Activated T-cell treated with anti-CD3 and anti-CD28 coated beads, Interleukin-2, amount 50 U/mL, for 72 hours (primary cell): ENCODE measurements at regions not wholly inside any gene's neighbourhood (a gene's known extent, or its start where the extent isn't known, plus 50 kb on each side); places are given as distances from the start of the nearest gene placed in this dataset.
"Not testable (repeated sequence)": the region's sequence is repeated elsewhere in the genome, so short reads cannot be mapped to it uniquely, and the experiment has no call there.

ENCODE experiments used
- ATAC-seq, 2 donors: fragments of 150-1000 bp; cut with Tn5 transposase; replicated peaks in 1 of 2; 2 replicates each; pipeline ENCODE4 v1.10.0; 2021; ENCODE audit warnings: moderate library complexity in 2 of 2, mild to moderate bottlenecking in 1 of 2
- DNase-seq, 2 donors: peaks; one replicate each; pipeline ENCODE4 v3.0.0; 2021 to 2022; ENCODE audit warnings: mixed read lengths in 1 of 2
- H3K27ac Mint-ChIP-seq: one replicate; pipeline ENCODE4 v1.8.0; 2022; ENCODE audit warnings: mild to moderate bottlenecking, moderate library complexity, mixed read lengths
- H3K27me3 Mint-ChIP-seq: one replicate; pipeline ENCODE4 v1.8.0; 2022; ENCODE audit warnings: low read depth, mixed read lengths
- H3K36me3 Mint-ChIP-seq, 2 donors: one replicate each; pipeline ENCODE4 v1.8.0; 2022; ENCODE audit warnings: mixed read lengths in 2 of 2, mild to moderate bottlenecking in 1 of 2; ENCODE audit not compliant: insufficient read depth in 2 of 2
- H3K4me1 Mint-ChIP-seq: one replicate; pipeline ENCODE4 v1.8.0; 2022; ENCODE audit warnings: low read depth, mixed read lengths
- H3K4me3 Mint-ChIP-seq, 2 donors: one replicate each; pipeline ENCODE4 v1.8.0; 2022; ENCODE audit warnings: mild to moderate bottlenecking in 2 of 2, mixed read lengths in 2 of 2, moderate library complexity in 2 of 2
- H3K9me3 Mint-ChIP-seq, 2 donors: one replicate each; pipeline ENCODE4 v1.8.0; 2022; ENCODE audit warnings: mixed read lengths in 2 of 2

GRCh38 chr12:29025937-29026336 lies 123.1 kb upstream of the FAR2 start:
- no peaks in the 10 kb centered on the region for H3K9me3 Mint-ChIP-seq
- no peak overlapping the region for H3K4me3 Mint-ChIP-seq
- no peak overlapping the region for H3K27ac Mint-ChIP-seq
- ATAC-seq: no peak
- H3K27me3 Mint-ChIP-seq: peaks cover 7% of the 10 kb centered on the region
- H3K4me1 Mint-ChIP-seq: peaks cover 19% of the 10 kb centered on the region
- no peaks in the 10 kb centered on the region for H3K36me3 Mint-ChIP-seq
- DNase-seq: no peak

- peak in 1 of 2 donors; percentile 1 for DNase-seq
- peak in 1 of 2 donors; percentile 46 for ATAC-seq
- no peak overlapping the region for H3K4me3 Mint-ChIP-seq
- no peaks in the 10 kb centered on the region for H3K36me3 Mint-ChIP-seq
- peaks cover 7% of the 10 kb centered on the region for H3K27me3 Mint-ChIP-seq
- H3K9me3 Mint-ChIP-seq: no peaks in the 10 kb centered on the region
- peaks cover 19% of the 10 kb centered on the region for H3K4me1 Mint-ChIP-seq
- H3K27ac Mint-ChIP-seq: no peak overlapping the region
Measured at GRCh38 chr12:29026419-29026818, 122.7 kb upstream of the FAR2 start.

DNA sequence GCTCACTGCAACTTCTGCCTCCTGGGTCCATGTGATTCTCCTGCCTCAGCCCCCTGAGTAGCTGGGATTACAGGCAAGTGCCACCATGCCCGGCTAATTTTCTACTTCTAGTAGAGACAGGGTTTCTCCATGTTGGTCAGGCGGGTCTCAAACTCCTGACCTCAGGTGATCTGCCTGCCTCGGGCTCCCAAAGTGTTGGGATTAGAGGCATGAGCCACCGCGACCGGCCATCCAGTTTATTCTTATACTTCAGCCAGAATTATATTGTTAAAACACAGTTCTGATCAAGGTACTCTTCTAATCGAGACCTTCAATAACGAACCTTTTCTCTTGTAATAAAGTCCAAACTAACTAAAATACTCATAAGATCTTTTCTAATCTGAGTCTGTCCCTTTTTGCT lies 119.6 kb upstream of the FAR2 start:
- H3K4me3 Mint-ChIP-seq, ATAC-seq, H3K9me3 Mint-ChIP-seq, H3K36me3 Mint-ChIP-seq, H3K27ac Mint-ChIP-seq, DNase-seq: not testable (repeated sequence)
- peaks cover 23% of the 10 kb centered on the region for H3K27me3 Mint-ChIP-seq
- H3K4me1 Mint-ChIP-seq: peaks cover 19% of the 10 kb centered on the region

- no peaks in the 10 kb centered on the region for H3K36me3 Mint-ChIP-seq
- H3K4me3 Mint-ChIP-seq: no peak overlapping the region
- ATAC-seq (no peak), DNase-seq (no peak)
- H3K4me1 Mint-ChIP-seq: peaks cover 19% of the 10 kb centered on the region
- no peaks in the 10 kb centered on the region for H3K9me3 Mint-ChIP-seq
- H3K27me3 Mint-ChIP-seq: peaks cover 28% of the 10 kb centered on the region
- H3K27ac Mint-ChIP-seq: no peak overlapping the region
Measured at GRCh38 chr12:29030006-29030405, 119.1 kb upstream of the FAR2 start.

DNA sequence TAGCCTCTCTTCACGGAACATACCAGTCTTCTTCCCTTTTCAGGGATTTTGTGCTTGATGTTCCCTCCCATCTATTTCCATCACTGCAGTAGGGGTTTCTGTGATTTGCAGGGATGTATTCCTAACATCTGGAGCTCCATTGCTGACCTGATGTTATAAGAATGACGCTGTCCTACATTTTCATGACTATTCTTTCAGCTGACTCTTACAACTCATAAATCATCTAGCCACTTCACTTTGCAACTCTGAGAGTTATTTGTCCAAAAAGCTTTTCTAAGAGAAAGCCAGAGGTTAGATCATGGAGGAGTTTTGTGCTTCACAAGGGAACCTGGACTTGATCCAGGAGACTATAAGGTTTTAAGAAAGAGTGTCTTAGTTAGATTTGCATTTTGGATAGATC lies 116.6 kb upstream of the FAR2 start:
- Mint-ChIP-seq H3K9me3 (no peaks in the 10 kb centered on the region), H3K4me3 (no peak overlapping the region)

GRCh38 chr12:29033519-29033918 lies 115.6 kb upstream of the FAR2 start:
- no peak overlapping the region for H3K27ac Mint-ChIP-seq
- peaks cover 6% of the 10 kb centered on the region for H3K4me1 Mint-ChIP-seq
- no peak for DNase-seq
- H3K9me3 Mint-ChIP-seq: no peaks in the 10 kb centered on the region
- ATAC-seq: no peak
- no peaks in the 10 kb centered on the region for H3K36me3 Mint-ChIP-seq
- no peak overlapping the region for H3K4me3 Mint-ChIP-seq
- peaks cover 29% of the 10 kb centered on the region for H3K27me3 Mint-ChIP-seq

More for the DNA sequence above, 116.6 kb upstream of the FAR2 start:
- H3K36me3 Mint-ChIP-seq: no peaks in the 10 kb centered on the region
- H3K4me1 Mint-ChIP-seq: peaks cover 6% of the 10 kb centered on the region
- DNase-seq (no peak), ATAC-seq (no peak)
- peaks cover 29% of the 10 kb centered on the region for H3K27me3 Mint-ChIP-seq
- H3K27ac Mint-ChIP-seq: no peak overlapping the region

GRCh38 chr12:29035112-29035511 lies 114.0 kb upstream of the FAR2 start:
- H3K27me3 Mint-ChIP-seq: peaks cover 30% of the 10 kb centered on the region
- DNase-seq: no peak
- no peak overlapping the region for H3K27ac Mint-ChIP-seq
- no peaks in the 10 kb centered on the region for H3K36me3 Mint-ChIP-seq
- H3K4me3 Mint-ChIP-seq: no peak overlapping the region
- no peak for ATAC-seq
- no peaks in the 10 kb centered on the region for H3K4me1 Mint-ChIP-seq
- no peaks in the 10 kb centered on the region for H3K9me3 Mint-ChIP-seq

GRCh38 chr12:29039013-29039412 lies 110.1 kb upstream of the FAR2 start:
- ATAC-seq: no peak

DNA sequence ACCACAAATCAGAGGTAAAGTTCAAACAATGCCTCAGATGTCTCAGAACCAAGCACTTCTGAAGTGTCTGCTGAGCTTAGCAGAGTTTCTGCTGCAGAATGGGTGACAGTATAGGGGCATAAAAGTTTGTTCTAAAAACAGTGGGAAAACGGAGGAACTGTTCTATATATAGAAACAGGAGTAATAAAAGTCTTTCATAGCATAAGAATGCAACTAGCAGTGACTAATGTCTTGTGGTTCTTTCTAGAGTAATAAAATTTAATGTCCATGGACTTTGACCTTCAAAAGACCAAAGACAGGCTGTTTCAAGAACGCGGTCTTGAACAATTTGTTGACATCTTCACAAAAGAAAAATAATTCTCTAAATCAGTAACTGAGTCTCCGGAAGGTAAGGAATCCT lies 107.5 kb upstream of the FAR2 start:
- Mint-ChIP-seq H3K27ac (no peak overlapping the region), H3K36me3 (no peaks in the 10 kb centered on the region), H3K4me1 (no peaks in the 10 kb centered on the region), H3K27me3 (peaks cover 27% of the 10 kb centered on the region), H3K4me3 (no peak overlapping the region), H3K9me3 (no peaks in the 10 kb centered on the region)
- DNase-seq (no peak), ATAC-seq (no peak)

More at GRCh38 chr12:29039013-29039412, 110.1 kb upstream of the FAR2 start:
- H3K27me3 Mint-ChIP-seq: peaks cover 28% of the 10 kb centered on the region
- no peaks in the 10 kb centered on the region for H3K9me3 Mint-ChIP-seq
- H3K36me3 Mint-ChIP-seq: no peaks in the 10 kb centered on the region
- no peak for DNase-seq
- H3K4me3 Mint-ChIP-seq: no peak overlapping the region
- no peak overlapping the region for H3K27ac Mint-ChIP-seq
- H3K4me1 Mint-ChIP-seq: no peaks in the 10 kb centered on the region

- Mint-ChIP-seq H3K4me1 (no peaks in the 10 kb centered on the region), H3K36me3 (no peaks in the 10 kb centered on the region), H3K9me3 (no peaks in the 10 kb centered on the region), H3K27ac (no peak overlapping the region), H3K4me3 (no peak overlapping the region), H3K27me3 (peaks cover 27% of the 10 kb centered on the region)
- no peak for ATAC-seq
- no peak for DNase-seq
Measured at GRCh38 chr12:29043069-29043468, 106.0 kb upstream of the FAR2 start.

- DNase-seq: no peak
Measured at GRCh38 chr12:29044799-29045198, 104.3 kb upstream of the FAR2 start.

DNA sequence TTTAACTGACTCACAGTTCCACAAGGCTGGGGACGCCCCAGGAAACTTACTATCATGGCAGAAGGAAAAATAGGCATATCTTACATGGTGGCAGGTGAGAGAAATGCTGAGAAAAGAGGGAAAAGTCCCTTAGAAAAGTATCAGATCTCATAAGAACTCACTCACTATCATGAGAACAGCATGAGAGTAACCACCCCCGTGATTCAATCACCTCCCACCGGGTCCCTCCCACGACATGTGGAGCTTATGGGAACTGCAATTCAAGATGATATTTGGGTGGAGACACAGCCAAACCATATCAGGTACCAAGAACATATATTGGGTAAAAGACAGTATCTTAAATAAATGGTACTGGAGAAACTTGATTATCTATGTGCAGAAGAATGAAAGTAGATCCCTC lies 100.3 kb upstream of the FAR2 start:
- Mint-ChIP-seq H3K27ac (no peak overlapping the region), H3K9me3 (peaks cover 0 to 1% of the 10 kb centered on the region in 2 donors), H3K4me1 (no peaks in the 10 kb centered on the region), H3K36me3 (no peaks in the 10 kb centered on the region), H3K27me3 (peaks cover 25% of the 10 kb centered on the region), H3K4me3 (no peak overlapping the region)
- no peak for DNase-seq
- no peak for ATAC-seq

More at GRCh38 chr12:29044799-29045198, 104.3 kb upstream of the FAR2 start:
- no peak overlapping the region for H3K4me3 Mint-ChIP-seq
- no peak for ATAC-seq
- peaks cover 23% of the 10 kb centered on the region for H3K27me3 Mint-ChIP-seq
- no peaks in the 10 kb centered on the region for H3K36me3 Mint-ChIP-seq
- no peaks in the 10 kb centered on the region for H3K4me1 Mint-ChIP-seq
- H3K27ac Mint-ChIP-seq: no peak overlapping the region
- no peaks in the 10 kb centered on the region for H3K9me3 Mint-ChIP-seq

- ATAC-seq (no peak), DNase-seq (no peak)
- no peak overlapping the region for H3K4me3 Mint-ChIP-seq
- peaks cover 17% of the 10 kb centered on the region for H3K27me3 Mint-ChIP-seq
- H3K9me3 Mint-ChIP-seq: peaks cover 0 to 1% of the 10 kb centered on the region in 2 donors
- H3K36me3 Mint-ChIP-seq: no peaks in the 10 kb centered on the region
- no peak overlapping the region for H3K27ac Mint-ChIP-seq
- H3K4me1 Mint-ChIP-seq: no peaks in the 10 kb centered on the region
Measured at GRCh38 chr12:29050503-29050902, 98.6 kb upstream of the FAR2 start.

- Mint-ChIP-seq H3K4me3 (no peak overlapping the region), H3K9me3 (peaks cover 0 to 1% of the 10 kb centered on the region in 2 donors), H3K4me1 (no peaks in the 10 kb centered on the region), H3K36me3 (no peaks in the 10 kb centered on the region), H3K27me3 (peaks cover 17% of the 10 kb centered on the region), H3K27ac (no peak overlapping the region)
- DNase-seq (no peak), ATAC-seq (no peak)
Measured at GRCh38 chr12:29051221-29051620, 97.9 kb upstream of the FAR2 start.
